Epithelial cell of esophagus (primary cell): ENCODE measurements at regions not wholly inside any gene's neighbourhood (a gene's known extent, or its start where the extent isn't known, plus 50 kb on each side); places are given as distances from the start of the nearest gene placed in this dataset.

Experiments
- DNase-seq: peaks from one replicate; pipeline ENCODE4 v3.0.0; 2010; ENCODE audit warnings: low read depth
- H3K4me3 ChIP-seq: 2 replicates; pipeline ENCODE4 v1.5.1; 2011; ENCODE audit warnings: mild to moderate bottlenecking, low read length, control low read depth
- TF ChIP-seq, protein P1 (sequence below): IDR thresholded peaks from 2 replicates; pipeline ENCODE4 v1.5.1; 2011; ENCODE audit warnings: low read depth, mild to moderate bottlenecking, low read length, control low read depth, inconsistent platforms; ENCODE audit not compliant: insufficient read depth; ENCODE audit errors: missing control alignments

DNA sequence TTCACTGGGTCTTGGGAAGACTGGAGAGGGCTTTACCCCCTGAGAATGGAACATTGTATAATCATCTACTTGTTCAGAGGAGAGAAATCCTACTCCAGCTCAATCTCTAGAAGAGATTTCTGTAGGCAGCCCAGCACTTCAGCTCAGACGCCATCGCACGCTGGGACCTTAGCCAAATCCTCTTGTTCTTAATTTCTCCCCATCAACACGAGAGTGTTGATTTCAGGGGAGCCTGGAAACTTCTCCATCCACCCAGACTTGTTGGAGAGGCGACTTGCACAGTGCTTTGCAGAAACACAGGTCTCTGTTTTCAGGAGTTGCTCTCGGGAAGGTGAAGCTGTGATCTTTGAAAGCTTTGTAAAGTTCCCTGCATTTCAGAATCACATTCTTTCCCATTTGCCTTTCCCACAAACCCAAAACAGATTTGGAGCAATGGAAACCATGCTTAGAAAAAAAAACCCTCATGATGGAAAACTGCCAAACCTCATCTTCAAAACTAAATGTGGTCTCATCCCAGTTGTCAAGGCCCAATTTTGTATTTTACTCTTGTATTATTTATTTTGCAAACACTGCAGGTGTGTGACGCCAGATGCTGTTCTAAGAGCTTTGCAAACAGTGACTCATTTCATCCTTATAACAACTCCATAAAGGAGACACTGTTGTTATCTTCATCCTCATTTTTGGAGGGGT, 60.9 kb downstream of the CALML3 start:
- H3K4me3 ChIP-seq: no peak overlapping the region
- TF ChIP-seq, protein P1, sequence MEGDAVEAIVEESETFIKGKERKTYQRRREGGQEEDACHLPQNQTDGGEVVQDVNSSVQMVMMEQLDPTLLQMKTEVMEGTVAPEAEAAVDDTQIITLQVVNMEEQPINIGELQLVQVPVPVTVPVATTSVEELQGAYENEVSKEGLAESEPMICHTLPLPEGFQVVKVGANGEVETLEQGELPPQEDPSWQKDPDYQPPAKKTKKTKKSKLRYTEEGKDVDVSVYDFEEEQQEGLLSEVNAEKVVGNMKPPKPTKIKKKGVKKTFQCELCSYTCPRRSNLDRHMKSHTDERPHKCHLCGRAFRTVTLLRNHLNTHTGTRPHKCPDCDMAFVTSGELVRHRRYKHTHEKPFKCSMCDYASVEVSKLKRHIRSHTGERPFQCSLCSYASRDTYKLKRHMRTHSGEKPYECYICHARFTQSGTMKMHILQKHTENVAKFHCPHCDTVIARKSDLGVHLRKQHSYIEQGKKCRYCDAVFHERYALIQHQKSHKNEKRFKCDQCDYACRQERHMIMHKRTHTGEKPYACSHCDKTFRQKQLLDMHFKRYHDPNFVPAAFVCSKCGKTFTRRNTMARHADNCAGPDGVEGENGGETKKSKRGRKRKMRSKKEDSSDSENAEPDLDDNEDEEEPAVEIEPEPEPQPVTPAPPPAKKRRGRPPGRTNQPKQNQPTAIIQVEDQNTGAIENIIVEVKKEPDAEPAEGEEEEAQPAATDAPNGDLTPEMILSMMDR: no peak
- peak; percentile 62 for DNase-seq

DNA sequence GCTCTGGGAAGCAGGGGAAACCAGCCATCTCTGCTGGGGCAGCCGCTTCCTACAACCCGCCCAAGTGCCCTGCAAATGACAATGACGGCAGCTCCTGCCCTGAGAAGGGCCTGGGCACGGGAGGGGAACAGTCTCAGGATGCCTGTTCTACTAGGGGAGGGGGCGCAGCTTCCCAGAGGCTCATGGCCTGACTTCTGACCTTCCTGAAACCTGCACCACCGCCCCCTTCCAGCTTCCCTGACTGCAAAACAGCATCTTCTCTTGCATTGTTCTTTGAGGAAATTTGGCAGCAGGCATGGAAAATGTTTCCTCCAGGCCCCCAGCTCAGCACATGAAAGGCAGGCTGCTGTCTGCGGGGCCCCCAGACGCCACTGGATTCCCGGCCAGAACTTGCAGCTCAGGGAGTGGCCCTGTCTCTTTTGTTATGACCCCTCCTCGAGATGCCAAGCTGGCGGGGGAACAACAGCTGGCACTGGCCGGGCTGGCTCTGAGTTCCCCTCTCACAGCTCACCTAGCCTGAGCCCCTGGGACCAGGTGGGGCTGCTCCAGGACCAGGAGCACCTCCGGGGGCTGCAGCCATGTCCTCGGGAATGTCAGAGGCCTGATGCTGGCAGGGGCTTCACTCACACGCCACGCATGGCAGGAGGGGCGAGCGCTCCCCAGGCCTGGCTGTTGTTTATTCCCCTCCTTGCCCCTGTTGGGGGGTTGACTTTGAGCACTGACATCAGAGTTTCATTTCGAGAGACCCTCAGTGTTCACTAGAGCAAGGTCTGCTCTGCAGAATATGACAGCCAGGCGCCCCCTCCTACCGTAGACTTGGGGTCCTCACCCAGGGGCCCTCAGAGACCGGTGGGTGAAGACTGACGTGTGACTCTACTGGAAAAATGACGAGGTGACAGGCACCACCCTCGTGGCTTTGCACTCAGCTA, 62.7 kb downstream of the CALML3 start:
- TF ChIP-seq, protein P1: no peak
- no peak for DNase-seq
- H3K4me3 ChIP-seq: no peak overlapping the region

DNA sequence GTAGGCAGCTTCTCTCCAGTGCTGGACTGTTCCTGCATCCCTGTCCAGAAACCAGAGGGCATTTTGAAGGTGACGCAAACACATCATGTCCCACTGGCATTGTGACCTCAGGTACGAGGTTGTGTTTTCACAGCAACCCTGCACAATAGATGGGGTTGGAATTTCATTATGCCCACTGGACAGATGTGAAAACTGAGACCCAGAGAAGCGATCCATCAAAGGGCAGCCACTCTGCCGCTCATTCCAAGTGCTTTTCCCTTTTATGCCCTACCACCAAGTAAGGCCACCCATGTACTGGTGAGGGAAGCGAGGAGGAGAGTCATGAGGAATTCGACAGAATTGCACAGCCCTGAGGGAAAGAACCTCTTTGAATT, 63.3 kb downstream of the CALML3 start:
- TF ChIP-seq, protein P1: no peak
- DNase-seq: no peak

DNA sequence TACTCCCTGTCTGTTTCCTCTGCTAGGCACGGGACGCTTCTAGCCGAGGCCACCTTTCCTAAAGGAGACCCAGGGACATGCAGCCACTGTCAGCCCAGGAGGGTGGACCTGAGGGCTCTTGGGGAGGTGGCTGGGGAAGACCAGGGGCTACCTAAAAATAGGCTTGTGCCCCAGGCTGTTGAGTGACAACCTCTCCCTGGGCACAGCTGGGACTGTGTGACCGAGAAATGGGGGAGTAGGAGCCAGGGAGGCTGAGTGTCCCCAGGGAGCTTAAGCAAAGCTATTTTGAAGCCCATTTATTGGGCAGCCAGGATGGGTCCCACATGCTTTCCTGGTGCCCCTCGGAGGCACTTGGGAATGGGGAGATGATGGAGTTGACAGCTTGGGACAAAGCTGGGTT, 63.8 kb downstream of the CALML3 start:
- H3K4me3 ChIP-seq: no peak overlapping the region
- TF ChIP-seq, protein P1: no peak

More for the DNA sequence above, 63.3 kb downstream of the CALML3 start:
- no peak overlapping the region for H3K4me3 ChIP-seq

More for the DNA sequence above, 63.8 kb downstream of the CALML3 start:
- no peak for DNase-seq
